ENCODE measurements at regions not wholly inside any gene's neighbourhood (a gene's known extent, or its start where the extent isn't known, plus 50 kb on each side); places are given as distances from the start of the nearest gene placed in this dataset.

GRCh38 chr4:124803026-124803425, 90.5 kb upstream of the ANKRD50 start:
- no peak for DNase-seq
- no peak for TF ChIP-seq CTCF (IDR thresholded peaks at IDR 0.05)
- no peak for TF ChIP-seq EP300 (IDR thresholded peaks at IDR 0.05)
- no peak for TF ChIP-seq POLR2A (IDR thresholded peaks at IDR 0.05)
- intact Hi-C loops (cut with DNase I), result no loop called here
- no peaks in the 10 kb centered on the region for H3K9me3 ChIP-seq
- H3K27ac ChIP-seq, result no peak overlapping the region
- no peak overlapping the region for H3K4me3 ChIP-seq
- 25 to 31% (median 29%) methylated on average over 1 of the region's 1 CpG for WGBS, 3 donors
- H3K27me3 ChIP-seq, result no peaks in the 10 kb centered on the region
- no peaks in the 10 kb centered on the region for H3K4me1 ChIP-seq (ENCODE audit: insufficient read depth)
- no peaks in the 10 kb centered on the region for H3K36me3 ChIP-seq

GRCh38 chr4:124797223-124797622, 84.7 kb upstream of the ANKRD50 start:
- H3K27me3 ChIP-seq, result no peaks in the 10 kb centered on the region
- no peak for DNase-seq
- no peak overlapping the region for H3K4me3 ChIP-seq
- no peaks in the 10 kb centered on the region for H3K4me1 ChIP-seq (ENCODE audit: insufficient read depth)
- TF ChIP-seq CTCF (IDR thresholded peaks at IDR 0.05) (no peak), POLR2A (IDR thresholded peaks at IDR 0.05) (no peak), EP300 (IDR thresholded peaks at IDR 0.05) (no peak)
- WGBS, 3 donors, result 20 to 40% (median 20%) methylated on average over 3 of the region's 3 CpGs
- no peak overlapping the region for H3K27ac ChIP-seq
- intact Hi-C loops (cut with DNase I), result no loop called here
- no peaks in the 10 kb centered on the region for H3K36me3 ChIP-seq
- H3K9me3 ChIP-seq, result no peaks in the 10 kb centered on the region

- Histone ChIP-seq H3K27ac (no peak overlapping the region), H3K4me1 (ENCODE audit: insufficient read depth) (no peaks in the 10 kb centered on the region), H3K27me3 (no peaks in the 10 kb centered on the region), H3K36me3 (no peaks in the 10 kb centered on the region), H3K4me3 (no peak overlapping the region), H3K9me3 (no peaks in the 10 kb centered on the region)
- no peak for DNase-seq
- TF ChIP-seq EP300 (IDR thresholded peaks at IDR 0.05) (no peak), POLR2A (IDR thresholded peaks at IDR 0.05) (no peak), CTCF (IDR thresholded peaks at IDR 0.05) (no peak)
- intact Hi-C loops (cut with DNase I), result no loop called here
Observed at GRCh38 chr4:124790471-124790870, 77.9 kb upstream of the ANKRD50 start.

- 90 to 95% (median 92%) methylated on average over 2 of the region's 2 CpGs for WGBS, 3 donors
- Histone ChIP-seq H3K4me1 (ENCODE audit: insufficient read depth) (no peaks in the 10 kb centered on the region), H3K9me3 (no peaks in the 10 kb centered on the region), H3K27ac (no peak overlapping the region), H3K36me3 (no peaks in the 10 kb centered on the region), H3K27me3 (no peaks in the 10 kb centered on the region), H3K4me3 (no peak overlapping the region)
- TF ChIP-seq CTCF (IDR thresholded peaks at IDR 0.05) (no peak), POLR2A (IDR thresholded peaks at IDR 0.05) (no peak), EP300 (IDR thresholded peaks at IDR 0.05) (no peak)
- intact Hi-C loops (cut with DNase I), result no loop called here
- DNase-seq, result no peak
Observed at GRCh38 chr4:124786634-124787033, 74.1 kb upstream of the ANKRD50 start.

GRCh38 chr4:124785645-124786044, 73.1 kb upstream of the ANKRD50 start:
- H3K4me3 ChIP-seq, result no peak overlapping the region
- no peaks in the 10 kb centered on the region for H3K27me3 ChIP-seq
- H3K9me3 ChIP-seq, result no peaks in the 10 kb centered on the region
- WGBS, 3 donors, result 71 to 78% (median 76%) methylated on average over 1 of the region's 1 CpG
- no peaks in the 10 kb centered on the region for H3K36me3 ChIP-seq
- H3K27ac ChIP-seq, result no peak overlapping the region
- TF ChIP-seq EP300 (IDR thresholded peaks at IDR 0.05), result no peak
- no peak for TF ChIP-seq CTCF (IDR thresholded peaks at IDR 0.05)
- no peak for TF ChIP-seq POLR2A (IDR thresholded peaks at IDR 0.05)
- no peak for DNase-seq
- H3K4me1 ChIP-seq (ENCODE audit: insufficient read depth), result no peaks in the 10 kb centered on the region
- intact Hi-C loops (cut with DNase I), result no loop called here
